ENCODE measurements at regions not wholly inside any gene's neighbourhood (a gene's known extent, or its start where the extent isn't known, plus 50 kb on each side); places are given as distances from the start of the nearest gene placed in this dataset.
"Not testable (repeated sequence)": the region's sequence is repeated elsewhere in the genome, so short reads cannot be mapped to it uniquely, and the experiment has no call there.

- H2AK9ac ChIP-seq (replicated peaks; ENCODE audit: low read depth, low read length, poor library complexity); intact Hi-C loops (cut with micrococcal nuclease); H3K18ac ChIP-seq (ENCODE audit: low read depth, low read length); in situ Hi-C loops (cut with MboI; ENCODE audit: low sequenced_read_pairs); H3K4ac ChIP-seq (ENCODE audit: low read depth, low read length); H3K14ac ChIP-seq (replicated peaks; ENCODE audit: low read depth, low read length); BruUV-seq (replicated peaks); H2BK120ac ChIP-seq (ENCODE audit: low read depth, low read length); H3K9ac ChIP-seq (ENCODE audit: low read depth, low read length); DNase-seq; H2BK15ac ChIP-seq (ENCODE audit: low read depth, low read length); H2AK5ac ChIP-seq (ENCODE audit: low read depth, low read length); H3K9me3 ChIP-seq (ENCODE audit: control insufficient read depth, insufficient read depth, low read length); H3K4me1 ChIP-seq (ENCODE audit: control insufficient read depth, insufficient read depth, low read length); H4K20me1 ChIP-seq (ENCODE audit: insufficient read depth, low read length); H3K56ac ChIP-seq (ENCODE audit: extremely low read depth, insufficient read depth, low read length); CTCF ChIA-PET; POLR2A ChIA-PET (ENCODE audit: unreplicated experiment); H3K9me1 ChIP-seq (ENCODE audit: insufficient read depth, low read length); dilution Hi-C loops (cut with HindIII; ENCODE audit: low sequenced_read_pairs, unreplicated experiment); H2BK20ac ChIP-seq (ENCODE audit: low read depth, low read length); H3K27ac ChIP-seq (ENCODE audit: insufficient read depth, low read length); H3K36me3 ChIP-seq (ENCODE audit: control insufficient read depth, insufficient read depth, low read length); H4K8ac ChIP-seq (ENCODE audit: low read depth in 2 of 2, low read length in 2 of 2); H3K79me1 ChIP-seq (ENCODE audit: low read depth in 1 of 2, low read length in 2 of 2); H2AFZ ChIP-seq (replicated peaks; ENCODE audit: low read length, poor library complexity); H3K27me3 ChIP-seq (ENCODE audit: control insufficient read depth, insufficient read depth, low read length); H4K5ac ChIP-seq (ENCODE audit: low read depth, low read length); H3K4me3 ChIP-seq (ENCODE audit: insufficient read depth, low read depth, low read length); H2BK5ac ChIP-seq (ENCODE audit: low read depth, low read length, poor library complexity, severe bottlenecking); H3K4me2 ChIP-seq (ENCODE audit: low read depth, low read length); ATAC-seq (ENCODE audit: low read depth); H4K91ac ChIP-seq (ENCODE audit: insufficient read depth, low read depth, low read length); H3K23ac ChIP-seq (ENCODE audit: low read depth, low read length): not testable (repeated sequence)
- WGBS, 2 experiments (ENCODE audit: extremely low coverage in 2 of 2, insufficient read length in 1 of 2): no CpG with 5 or more reads among the region's 1 CpG
Measured at GRCh38 chr15:87533637-87534036, 722.9 kb downstream of the NTRK3 start.
